ENCODE measurements at regions not wholly inside any gene's neighbourhood (a gene's known extent, or its start where the extent isn't known, plus 50 kb on each side); places are given as distances from the start of the nearest gene placed in this dataset.

DNA sequence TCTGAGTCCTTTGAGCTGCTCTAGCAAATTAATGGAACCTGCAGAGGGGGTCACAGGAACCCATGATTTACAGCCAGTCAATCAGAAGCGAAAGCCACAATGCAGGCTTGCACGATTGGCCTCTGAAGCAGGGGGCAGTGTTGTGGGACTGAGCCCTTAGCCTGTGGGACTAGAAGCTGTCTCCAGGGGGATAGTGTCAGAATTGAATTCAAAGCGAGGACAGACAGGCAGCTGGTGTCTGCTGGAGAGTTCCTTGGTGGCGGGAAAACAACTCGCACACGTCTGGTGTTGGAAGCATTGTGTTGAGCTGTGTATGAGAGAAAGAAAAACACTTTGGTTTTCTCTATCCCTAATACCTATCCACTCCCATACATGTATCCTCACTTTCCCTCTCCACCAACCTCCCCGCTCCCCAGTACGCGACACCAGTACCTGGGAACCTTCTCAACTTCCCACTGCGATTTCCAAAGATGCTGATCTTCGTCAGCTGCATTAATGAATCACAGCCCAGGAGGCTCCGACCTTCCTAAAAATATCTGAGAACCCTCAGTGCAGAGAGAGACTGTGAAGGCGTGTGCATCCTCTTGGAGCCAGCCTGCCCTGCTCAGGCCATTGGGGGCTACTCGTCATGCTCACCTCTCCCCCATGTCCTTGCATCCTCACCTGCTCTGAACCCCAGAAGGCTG lies 88.2 kb downstream of the HS1BP3 start:
- DNase-seq: no peak

DNA sequence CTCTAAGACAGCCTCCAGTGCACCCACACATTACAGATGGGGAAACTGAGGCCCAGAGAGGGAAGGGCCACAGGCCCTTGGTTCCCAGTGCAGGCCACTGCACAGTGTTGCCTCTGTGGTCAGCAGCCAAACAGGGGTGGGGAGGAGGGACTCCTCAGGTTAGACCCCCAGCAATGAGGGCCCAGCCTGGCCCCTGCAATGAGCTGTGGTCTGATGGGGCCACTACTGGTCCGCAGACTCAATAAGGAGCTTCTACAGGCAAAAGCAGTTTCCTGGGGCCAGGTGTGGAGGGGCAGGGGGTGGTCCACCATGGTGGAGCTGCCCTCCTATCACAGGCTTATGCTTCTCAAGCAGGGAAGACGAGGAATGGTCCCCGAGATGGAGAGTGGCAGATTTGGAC lies 87.6 kb downstream of the HS1BP3 start:
- DNase-seq: no peak

DNA sequence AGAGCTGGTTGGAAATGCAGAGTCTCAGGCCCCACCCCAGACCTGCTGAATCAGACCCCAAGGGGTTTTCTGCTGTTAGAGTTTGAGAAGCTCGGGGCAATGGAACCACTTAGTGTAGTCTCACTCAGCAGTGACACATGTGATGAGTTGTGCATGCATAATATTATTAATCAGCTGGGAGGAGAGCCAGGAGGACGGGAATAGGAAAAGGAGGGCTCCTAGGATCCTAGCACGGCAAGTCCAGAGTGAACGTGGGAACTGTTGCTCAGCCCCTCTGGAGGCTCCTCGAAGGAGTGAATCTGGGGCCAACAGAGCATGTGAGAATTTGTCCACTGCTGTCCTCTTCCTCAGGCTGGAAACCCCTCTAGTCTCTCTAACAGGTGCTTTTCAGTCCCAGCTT lies 87.1 kb downstream of the HS1BP3 start:
- DNase-seq: no peak

DNA sequence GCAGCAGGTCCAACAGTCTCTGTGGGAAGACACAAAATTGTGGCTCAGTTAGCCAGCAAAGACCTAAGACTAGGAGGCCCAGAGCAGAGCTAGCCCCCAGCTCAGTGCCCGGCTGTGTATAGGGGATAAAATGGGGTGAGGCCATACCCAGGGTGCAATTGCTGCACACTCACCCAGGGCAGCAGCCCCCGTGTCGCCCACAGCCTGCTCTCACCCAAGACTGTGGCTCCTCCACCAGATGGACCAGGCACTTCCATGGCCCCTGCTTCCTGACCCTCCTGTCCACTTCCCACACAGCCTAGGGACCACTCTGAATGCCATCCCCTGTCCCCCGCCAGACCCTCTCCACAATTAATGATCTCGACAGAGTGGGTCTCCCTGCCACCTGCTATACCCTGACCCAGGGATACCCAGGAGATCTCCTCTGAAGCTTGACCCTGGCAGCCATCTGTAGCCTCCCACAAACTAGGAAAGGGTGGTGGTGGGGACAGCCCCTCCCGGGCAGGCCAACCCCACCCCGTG lies 85.7 kb downstream of the HS1BP3 start:
- DNase-seq: no peak

DNA sequence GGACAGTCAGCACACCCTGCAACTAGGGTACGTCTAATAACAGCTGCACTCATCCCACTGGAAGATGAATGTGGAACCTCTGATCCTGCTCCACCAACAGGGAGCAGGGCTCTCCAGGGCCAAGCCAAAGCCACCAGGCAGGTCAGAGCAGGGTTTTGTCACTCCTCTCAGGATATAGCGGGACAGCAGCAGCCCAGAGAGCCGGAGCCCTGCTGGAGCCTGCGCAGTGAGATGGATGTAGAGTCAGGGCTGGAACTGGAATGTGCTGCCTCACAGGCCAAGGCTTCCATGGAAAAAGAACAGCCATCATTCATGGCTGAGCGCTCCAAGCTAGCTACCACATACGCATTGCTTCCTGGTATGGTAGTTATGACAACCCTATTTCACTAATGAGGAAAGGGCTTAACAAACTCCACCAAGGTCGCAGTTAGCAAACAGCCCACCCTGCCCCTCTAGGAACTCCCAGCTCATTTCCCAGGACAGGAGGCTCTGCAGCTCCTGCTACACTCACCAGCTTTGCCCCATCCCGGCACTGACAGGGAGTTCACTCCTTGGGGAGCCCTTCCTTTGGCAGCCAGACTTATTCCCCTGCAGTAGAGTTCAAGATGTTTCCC lies 85.2 kb downstream of the HS1BP3 start:
- DNase-seq: no peak

DNA sequence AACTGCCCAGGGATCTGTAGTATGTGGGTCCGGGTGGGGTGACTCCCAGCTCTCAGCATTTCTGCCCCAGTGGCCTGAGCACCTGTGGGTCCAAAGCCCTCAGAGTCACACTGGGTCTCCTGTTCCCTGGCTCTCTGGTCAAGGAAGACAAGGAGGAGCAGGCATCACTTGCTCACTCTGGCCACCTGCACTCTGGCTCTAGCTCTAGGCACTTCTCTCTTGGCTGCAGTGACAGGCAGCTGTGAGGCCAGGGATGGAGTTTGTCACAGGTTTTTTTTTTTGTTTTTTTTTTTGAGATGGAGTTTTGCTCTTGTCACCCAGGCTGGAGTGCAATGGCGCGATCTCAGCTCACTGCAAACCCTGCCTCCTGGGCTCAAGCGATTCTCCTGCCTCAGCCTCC lies 84.6 kb downstream of the HS1BP3 start:
- no peak for DNase-seq

DNA sequence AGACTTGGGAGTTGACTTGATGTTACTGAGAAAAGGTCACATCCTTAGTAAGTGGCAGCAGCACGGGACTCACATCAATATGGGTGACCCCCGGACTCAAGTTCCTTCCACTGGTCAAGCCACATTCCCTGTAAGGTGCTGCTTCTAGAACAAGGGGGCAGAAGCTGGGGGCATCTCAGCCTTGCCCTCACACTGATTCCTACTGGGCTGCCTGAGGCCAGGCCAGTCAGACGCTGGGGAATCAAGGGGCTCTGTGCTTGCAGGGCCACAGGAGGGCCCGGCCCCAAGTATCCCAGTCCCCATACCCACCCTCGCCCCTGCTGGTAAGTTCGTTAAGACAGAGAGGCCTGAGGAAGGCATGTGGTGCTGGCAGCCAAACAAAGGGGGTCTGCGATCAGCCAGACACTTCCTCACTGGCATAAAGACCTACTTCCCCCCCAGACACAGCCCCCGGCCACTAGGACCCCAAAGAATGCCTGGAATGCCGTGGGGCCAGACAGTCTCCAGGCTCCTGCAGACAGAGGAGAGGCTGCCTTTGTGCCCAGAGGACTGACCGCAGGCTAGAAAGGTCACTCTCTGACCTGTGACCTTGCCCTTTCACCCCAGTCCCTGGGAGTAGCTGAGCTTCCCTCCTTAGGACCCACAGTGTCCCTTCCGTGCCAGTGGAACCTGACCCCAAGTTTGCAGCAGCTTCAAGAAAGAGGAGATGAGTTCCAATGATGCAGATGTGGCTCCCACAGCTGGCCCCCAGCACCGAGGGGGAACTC lies 83.6 kb downstream of the HS1BP3 start:
- no peak for DNase-seq
